SK-N-SH (cell line): ENCODE measurements at regions not wholly inside any gene's neighbourhood (a gene's known extent, or its start where the extent isn't known, plus 50 kb on each side); places are given as distances from the start of the nearest gene placed in this dataset.

Experiments used
- CTCF ChIA-PET: fragments of 300-600, 350-600 bp; formaldehyde crosslinking; extraction: SDS; loops from one replicate; lab custom pipeline; 2021; lab: Yijun Ruan, JAX
- POLR2A ChIA-PET: fragments of 350-600 bp; sonication (Branson Sonifier 250); formaldehyde crosslinking; extraction: SDS; loops from one replicate; lab custom pipeline; 2020; ENCODE audit warnings: antibody characterized with exemption, inconsistent platforms; lab: Yijun Ruan, JAX
- DNase-seq: peaks from one replicate; pipeline ENCODE4 v3.0.0; 2012
- H2AFZ ChIP-seq: fragments of 200-600 bp; sonication (generic); 2 replicates; pipeline ENCODE4 v1.8.1; 2016; ENCODE audit warnings: antibody characterized with exemption, mild to moderate bottlenecking, low read depth
- H3F3A ChIP-seq: fragments of 200-600 bp; sonication (generic); replicated peaks from 2 replicates; pipeline ENCODE3; 2016; ENCODE audit warnings: antibody characterized with exemption, mild to moderate bottlenecking; ENCODE audit not compliant: insufficient read depth
- H3K27ac ChIP-seq, 2 experiments: fragments of 200-500 bp in 1 of 2; fragments of 200-600 bp in 1 of 2; sonication (Bioruptor generic) in 1 of 2; sonication (generic), shearing (Covaris generic) in 1 of 2; 2 replicates each; pipeline versions ENCODE4 v1.5.1 to v1.6.1; 2014 to 2016; ENCODE audit warnings: low read depth in 2 of 2, inconsistent platforms in 1 of 2, low read length in 1 of 2, mild to moderate bottlenecking in 1 of 2, mixed read lengths in 1 of 2
- H3K27me3 ChIP-seq: fragments of 200-600 bp; sonication (generic), shearing (Covaris generic); 2 replicates; pipeline ENCODE4 v1.6.1; 2016; ENCODE audit warnings: mixed run types; ENCODE audit not compliant: insufficient read depth
- H3K36me3 ChIP-seq, 2 experiments: fragments of 200-500 bp in 1 of 2; fragments of 200-600 bp in 1 of 2; sonication (Bioruptor generic) in 1 of 2; sonication (generic) in 1 of 2; replicated peaks in 1 of 2; 2 replicates each; pipeline versions ENCODE3 to v1.5.1; 2014 to 2016; ENCODE audit warnings: low read length in 1 of 2, mild to moderate bottlenecking in 1 of 2; ENCODE audit not compliant: insufficient read depth in 2 of 2, control insufficient read depth in 1 of 2
- H3K4me1 ChIP-seq, 2 experiments: fragments of 200-500 bp in 1 of 2; fragments of 200-600 bp in 1 of 2; sonication (Bioruptor generic) in 1 of 2; sonication (generic), shearing (Covaris generic) in 1 of 2; 2 replicates each; pipeline versions ENCODE4 v1.5.1 to v1.6.1; 2014 to 2016; ENCODE audit warnings: low read depth in 1 of 2, low read length in 1 of 2, mixed run types in 1 of 2; ENCODE audit not compliant: insufficient read depth in 2 of 2, control insufficient read depth in 1 of 2
- H3K4me2 ChIP-seq: fragments of 200-600 bp; sonication (generic), shearing (Covaris generic); 2 replicates; pipeline ENCODE4 v1.6.1; 2017; ENCODE audit warnings: mixed run types
- H3K4me3 ChIP-seq, 2 experiments: fragments of 200-500 bp in 1 of 2; fragments of 200-600 bp in 1 of 2; sonication (Bioruptor generic) in 1 of 2; sonication (generic), shearing (Covaris generic) in 1 of 2; 2 replicates each; pipeline versions ENCODE4 v1.5.1 to v1.8.1; 2014 to 2016; ENCODE audit warnings: low read depth in 2 of 2, inconsistent platforms in 1 of 2, low read length in 1 of 2, mild to moderate bottlenecking in 1 of 2, mixed read lengths in 1 of 2, moderate library complexity in 1 of 2
- H3K79me2 ChIP-seq: fragments of 200-600 bp; sonication (generic); 2 replicates; pipeline ENCODE4 v1.8.1; 2017; ENCODE audit warnings: mild to moderate bottlenecking; ENCODE audit not compliant: insufficient read depth
- H3K9ac ChIP-seq: fragments of 200-600 bp; sonication (generic); 2 replicates; pipeline ENCODE4 v1.6.1; 2017; ENCODE audit warnings: mixed run types
- H3K9me2 ChIP-seq: fragments of 200-600 bp; sonication (generic); 2 replicates; pipeline ENCODE4 v1.6.1; 2017; ENCODE audit warnings: mixed run types
- H3K9me3 ChIP-seq: fragments of 200-600 bp; sonication (generic); 2 replicates; pipeline ENCODE4 v1.6.1; 2017; ENCODE audit warnings: mixed run types, mild to moderate bottlenecking, moderate library complexity
- H4K20me1 ChIP-seq: fragments of 200-600 bp; sonication (generic); 2 replicates; pipeline ENCODE4 v1.6.1; 2017; ENCODE audit warnings: mild to moderate bottlenecking, mixed run types; ENCODE audit not compliant: insufficient read depth
- ELF1 ChIP-seq: IDR thresholded peaks from 2 replicates; pipeline ENCODE4 v1.4.0; 2012
- EP300 ChIP-seq, 2 experiments: IDR thresholded peaks; 2 replicates each; pipeline versions ENCODE4 v1.4.0 to v1.6.1; 2012; ENCODE audit warnings: borderline replicate concordance in 1 of 2, low read depth in 1 of 2, low read length in 1 of 2
- EZH2phosphoT487 ChIP-seq: fragments of 200-600 bp; sonication (generic); IDR thresholded peaks from 2 replicates; pipeline ENCODE4 v1.6.1; 2017; ENCODE audit warnings: low read depth, mixed run types, mild to moderate bottlenecking, antibody characterized with exemption, moderate library complexity, borderline replicate concordance
- FOSL2 ChIP-seq: IDR thresholded peaks from 2 replicates; pipeline ENCODE4 v1.4.0; 2012; ENCODE audit warnings: low read depth, mild to moderate bottlenecking, moderate library complexity, borderline replicate concordance
- GABPA ChIP-seq: IDR thresholded peaks from 2 replicates; pipeline ENCODE4 v1.4.0; 2012; ENCODE audit warnings: low read depth, mild to moderate bottlenecking
- GATA2 ChIP-seq: sonication (generic); formaldehyde crosslinking; IDR thresholded peaks from 2 replicates; pipeline ENCODE4 v1.5.0; 2020; ENCODE audit warnings: mild to moderate bottlenecking, missing genetic modification reagents
- JUND ChIP-seq: IDR thresholded peaks from 2 replicates; pipeline ENCODE4 v1.4.0; 2012
- NRF1 ChIP-seq: IDR thresholded peaks from 2 replicates; pipeline ENCODE4 v1.6.1; 2012; ENCODE audit warnings: low read depth, mild to moderate bottlenecking, low read length
- POLR2AphosphoS5 ChIP-seq: IDR thresholded peaks from 2 replicates; pipeline ENCODE4 v1.6.1; 2012; ENCODE audit warnings: low read depth, low read length
- RAD21 ChIP-seq: IDR thresholded peaks from 2 replicates; pipeline ENCODE4 v1.6.1; 2012; ENCODE audit warnings: mild to moderate bottlenecking, low read length
- RCOR1 ChIP-seq: fragments of 150-350 bp; IDR thresholded peaks from 2 replicates; pipeline ENCODE4 v1.6.1; 2017; ENCODE audit warnings: antibody characterized with exemption, low read length
- SIN3A ChIP-seq: IDR thresholded peaks from 2 replicates; pipeline ENCODE4 v1.6.1; 2012; ENCODE audit warnings: low read depth, mild to moderate bottlenecking, low read length, moderate library complexity, borderline replicate concordance
- SMC3 ChIP-seq: IDR thresholded peaks from 2 replicates; pipeline ENCODE4 v1.6.1; 2012; ENCODE audit warnings: low read depth, low read length, improper control_type of control experiment
- TEAD4 ChIP-seq: IDR thresholded peaks from 2 replicates; pipeline ENCODE4 v1.4.0; 2012; ENCODE audit warnings: mild to moderate bottlenecking, borderline replicate concordance; ENCODE audit not compliant: insufficient read depth
- TF ChIP-seq, protein P1 (sequence below): IDR thresholded peaks from 2 replicates; pipeline ENCODE4 v1.6.1; 2012; ENCODE audit warnings: mild to moderate bottlenecking, low read depth, low read length, moderate library complexity
- TF ChIP-seq, protein P2 (sequence below): fragments of 200-600 bp; sonication (generic); IDR thresholded peaks from 2 replicates; pipeline ENCODE4 v1.6.1; 2017; ENCODE audit warnings: antibody characterized with exemption, mild to moderate bottlenecking, moderate library complexity
- TF ChIP-seq, protein P3 (sequence below): IDR thresholded peaks from 2 replicates; pipeline ENCODE4 v1.4.0; 2012; ENCODE audit warnings: low read depth, borderline replicate concordance
- TF ChIP-seq, protein P4 (sequence below): IDR thresholded peaks from 2 replicates; pipeline ENCODE4; 2012
- TF ChIP-seq, protein P5 (sequence below): fragments of 150-350 bp; IDR thresholded peaks from 2 replicates; pipeline ENCODE4 v1.6.1; 2016; ENCODE audit warnings: mild to moderate bottlenecking, low read depth, low read length

DNA sequence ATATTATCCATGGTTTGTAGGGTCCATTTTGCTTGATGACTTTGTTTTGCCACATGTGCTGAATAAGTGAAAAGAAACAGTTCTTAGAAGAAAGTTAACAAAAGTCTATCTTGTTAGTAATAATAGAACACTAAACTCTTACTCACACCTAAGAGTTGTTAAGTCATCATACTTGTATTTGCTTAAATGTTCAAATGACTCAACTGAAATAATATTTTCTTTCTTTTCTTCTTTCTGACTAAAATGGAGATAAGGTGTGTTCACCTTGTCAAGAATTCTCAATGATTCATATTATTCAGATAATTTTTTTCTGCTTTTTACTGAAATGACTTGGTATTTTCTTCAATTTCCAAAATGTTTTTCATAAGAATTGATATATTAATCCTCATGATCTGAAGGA lies 327.2 kb downstream of the HTR1B start:
- POLR2A ChIA-PET = no interaction called here
- H3K27me3 ChIP-seq = no peaks in the 10 kb centered on the region
- H3K27ac ChIP-seq = no peak overlapping the region

More for the DNA sequence above, 327.2 kb downstream of the HTR1B start:
- H3F3A ChIP-seq = no peaks in the 10 kb centered on the region
- TF ChIP-seq, protein P1, sequence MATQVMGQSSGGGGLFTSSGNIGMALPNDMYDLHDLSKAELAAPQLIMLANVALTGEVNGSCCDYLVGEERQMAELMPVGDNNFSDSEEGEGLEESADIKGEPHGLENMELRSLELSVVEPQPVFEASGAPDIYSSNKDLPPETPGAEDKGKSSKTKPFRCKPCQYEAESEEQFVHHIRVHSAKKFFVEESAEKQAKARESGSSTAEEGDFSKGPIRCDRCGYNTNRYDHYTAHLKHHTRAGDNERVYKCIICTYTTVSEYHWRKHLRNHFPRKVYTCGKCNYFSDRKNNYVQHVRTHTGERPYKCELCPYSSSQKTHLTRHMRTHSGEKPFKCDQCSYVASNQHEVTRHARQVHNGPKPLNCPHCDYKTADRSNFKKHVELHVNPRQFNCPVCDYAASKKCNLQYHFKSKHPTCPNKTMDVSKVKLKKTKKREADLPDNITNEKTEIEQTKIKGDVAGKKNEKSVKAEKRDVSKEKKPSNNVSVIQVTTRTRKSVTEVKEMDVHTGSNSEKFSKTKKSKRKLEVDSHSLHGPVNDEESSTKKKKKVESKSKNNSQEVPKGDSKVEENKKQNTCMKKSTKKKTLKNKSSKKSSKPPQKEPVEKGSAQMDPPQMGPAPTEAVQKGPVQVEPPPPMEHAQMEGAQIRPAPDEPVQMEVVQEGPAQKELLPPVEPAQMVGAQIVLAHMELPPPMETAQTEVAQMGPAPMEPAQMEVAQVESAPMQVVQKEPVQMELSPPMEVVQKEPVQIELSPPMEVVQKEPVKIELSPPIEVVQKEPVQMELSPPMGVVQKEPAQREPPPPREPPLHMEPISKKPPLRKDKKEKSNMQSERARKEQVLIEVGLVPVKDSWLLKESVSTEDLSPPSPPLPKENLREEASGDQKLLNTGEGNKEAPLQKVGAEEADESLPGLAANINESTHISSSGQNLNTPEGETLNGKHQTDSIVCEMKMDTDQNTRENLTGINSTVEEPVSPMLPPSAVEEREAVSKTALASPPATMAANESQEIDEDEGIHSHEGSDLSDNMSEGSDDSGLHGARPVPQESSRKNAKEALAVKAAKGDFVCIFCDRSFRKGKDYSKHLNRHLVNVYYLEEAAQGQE = no peak
- TF ChIP-seq, protein P2, sequence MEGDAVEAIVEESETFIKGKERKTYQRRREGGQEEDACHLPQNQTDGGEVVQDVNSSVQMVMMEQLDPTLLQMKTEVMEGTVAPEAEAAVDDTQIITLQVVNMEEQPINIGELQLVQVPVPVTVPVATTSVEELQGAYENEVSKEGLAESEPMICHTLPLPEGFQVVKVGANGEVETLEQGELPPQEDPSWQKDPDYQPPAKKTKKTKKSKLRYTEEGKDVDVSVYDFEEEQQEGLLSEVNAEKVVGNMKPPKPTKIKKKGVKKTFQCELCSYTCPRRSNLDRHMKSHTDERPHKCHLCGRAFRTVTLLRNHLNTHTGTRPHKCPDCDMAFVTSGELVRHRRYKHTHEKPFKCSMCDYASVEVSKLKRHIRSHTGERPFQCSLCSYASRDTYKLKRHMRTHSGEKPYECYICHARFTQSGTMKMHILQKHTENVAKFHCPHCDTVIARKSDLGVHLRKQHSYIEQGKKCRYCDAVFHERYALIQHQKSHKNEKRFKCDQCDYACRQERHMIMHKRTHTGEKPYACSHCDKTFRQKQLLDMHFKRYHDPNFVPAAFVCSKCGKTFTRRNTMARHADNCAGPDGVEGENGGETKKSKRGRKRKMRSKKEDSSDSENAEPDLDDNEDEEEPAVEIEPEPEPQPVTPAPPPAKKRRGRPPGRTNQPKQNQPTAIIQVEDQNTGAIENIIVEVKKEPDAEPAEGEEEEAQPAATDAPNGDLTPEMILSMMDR = no peak
- TF ChIP-seq POLR2AphosphoS5 = no peak
- no peak for TF ChIP-seq SMC3
- TF ChIP-seq JUND = no peak
- TF ChIP-seq, protein P3, sequence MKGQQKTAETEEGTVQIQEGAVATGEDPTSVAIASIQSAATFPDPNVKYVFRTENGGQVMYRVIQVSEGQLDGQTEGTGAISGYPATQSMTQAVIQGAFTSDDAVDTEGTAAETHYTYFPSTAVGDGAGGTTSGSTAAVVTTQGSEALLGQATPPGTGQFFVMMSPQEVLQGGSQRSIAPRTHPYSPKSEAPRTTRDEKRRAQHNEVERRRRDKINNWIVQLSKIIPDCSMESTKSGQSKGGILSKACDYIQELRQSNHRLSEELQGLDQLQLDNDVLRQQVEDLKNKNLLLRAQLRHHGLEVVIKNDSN = no peak
- TF ChIP-seq EZH2phosphoT487 = no peak
- TF ChIP-seq NRF1 = no peak
- TF ChIP-seq FOSL2 = no peak
- no peak for TF ChIP-seq RCOR1
- no peak for TF ChIP-seq TEAD4
- TF ChIP-seq SIN3A = no peak
- TF ChIP-seq, protein P4, sequence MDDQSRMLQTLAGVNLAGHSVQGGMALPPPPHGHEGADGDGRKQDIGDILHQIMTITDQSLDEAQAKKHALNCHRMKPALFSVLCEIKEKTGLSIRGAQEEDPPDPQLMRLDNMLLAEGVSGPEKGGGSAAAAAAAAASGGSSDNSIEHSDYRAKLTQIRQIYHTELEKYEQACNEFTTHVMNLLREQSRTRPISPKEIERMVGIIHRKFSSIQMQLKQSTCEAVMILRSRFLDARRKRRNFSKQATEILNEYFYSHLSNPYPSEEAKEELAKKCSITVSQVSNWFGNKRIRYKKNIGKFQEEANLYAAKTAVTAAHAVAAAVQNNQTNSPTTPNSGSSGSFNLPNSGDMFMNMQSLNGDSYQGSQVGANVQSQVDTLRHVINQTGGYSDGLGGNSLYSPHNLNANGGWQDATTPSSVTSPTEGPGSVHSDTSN = no peak
- TF ChIP-seq GABPA = no peak
- no peak for TF ChIP-seq RAD21
- no peak for TF ChIP-seq EP300 (IDR thresholded peaks at IDR 0.05; ENCODE audit: borderline replicate concordance in 1 of 2, low read depth in 1 of 2, low read length in 1 of 2)
- TF ChIP-seq ELF1 = no peak
- TF ChIP-seq, protein P5, sequence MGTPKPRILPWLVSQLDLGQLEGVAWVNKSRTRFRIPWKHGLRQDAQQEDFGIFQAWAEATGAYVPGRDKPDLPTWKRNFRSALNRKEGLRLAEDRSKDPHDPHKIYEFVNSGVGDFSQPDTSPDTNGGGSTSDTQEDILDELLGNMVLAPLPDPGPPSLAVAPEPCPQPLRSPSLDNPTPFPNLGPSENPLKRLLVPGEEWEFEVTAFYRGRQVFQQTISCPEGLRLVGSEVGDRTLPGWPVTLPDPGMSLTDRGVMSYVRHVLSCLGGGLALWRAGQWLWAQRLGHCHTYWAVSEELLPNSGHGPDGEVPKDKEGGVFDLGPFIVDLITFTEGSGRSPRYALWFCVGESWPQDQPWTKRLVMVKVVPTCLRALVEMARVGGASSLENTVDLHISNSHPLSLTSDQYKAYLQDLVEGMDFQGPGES = no peak
- no peak for TF ChIP-seq GATA2 (CRISPR knock-in tag)
- H3K36me3 ChIP-seq = no peaks in the 10 kb centered on the region
- no peak overlapping the region for H3K4me2 ChIP-seq
- no peak overlapping the region for H3K4me3 ChIP-seq
- peak overlapping the region; percentile 26; the same call in 1 of the 2 replicates for H2AFZ ChIP-seq
- no peak overlapping the region for H3K9ac ChIP-seq
- CTCF ChIA-PET = no interaction called here
- H4K20me1 ChIP-seq = no peaks in the 10 kb centered on the region
- no peaks in the 10 kb centered on the region for H3K4me1 ChIP-seq
- H3K79me2 ChIP-seq = no peaks in the 10 kb centered on the region
- H3K9me3 ChIP-seq = no peaks in the 10 kb centered on the region
- DNase-seq = no peak
- H3K9me2 ChIP-seq = no peaks in the 10 kb centered on the region; the same call in 1 of the 2 replicates
